Mesodermal cell (in vitro differentiated cells): ENCODE measurements at regions not wholly inside any gene's neighbourhood (a gene's known extent, or its start where the extent isn't known, plus 50 kb on each side); places are given as distances from the start of the nearest gene placed in this dataset.
"Not testable (repeated sequence)": the region's sequence is repeated elsewhere in the genome, so short reads cannot be mapped to it uniquely, and the experiment has no call there.

ENCODE experiments used
- H3K27ac ChIP-seq: 2 replicates; pipeline ENCODE4 v1.7.0; 2013; ENCODE audit warnings: mild to moderate bottlenecking, low read depth, low read length, moderate library complexity; ENCODE audit not compliant: severe bottlenecking
- H3K36me3 ChIP-seq: 2 replicates; pipeline ENCODE4 v1.7.1; 2013; ENCODE audit warnings: mild to moderate bottlenecking, low read length, moderate library complexity; ENCODE audit not compliant: control insufficient read depth, insufficient read depth
- H3K4me1 ChIP-seq: one replicate; pipeline ENCODE4 v1.7.1; 2013; ENCODE audit warnings: mild to moderate bottlenecking, low read length; ENCODE audit not compliant: insufficient read depth, control insufficient read depth, poor library complexity, severe bottlenecking
- H3K4me3 ChIP-seq: 2 replicates; pipeline ENCODE4 v1.7.0; 2013; ENCODE audit warnings: low read length, control low read depth, mild to moderate bottlenecking; ENCODE audit not compliant: insufficient read depth, poor library complexity, severe bottlenecking; ENCODE audit errors: extremely low read depth
- H3K9me3 ChIP-seq: 2 replicates; pipeline ENCODE4 v1.7.1; 2013; ENCODE audit warnings: mild to moderate bottlenecking, low read length, moderate library complexity; ENCODE audit not compliant: control insufficient read depth
- WGBS, 2 experiments: methylation state at CpG; one replicate each; pipeline ENCODE4 v1.1.5; 2013; ENCODE audit warnings: missing lambda C conversion rate in 2 of 2; ENCODE audit not compliant: insufficient coverage in 2 of 2; 5-methylcytosine and 5-hydroxymethylcytosine counted together

- Histone ChIP-seq H3K4me3 (no peak overlapping the region), H3K27ac (no peak overlapping the region), H3K36me3 (no peaks in the 10 kb centered on the region), H3K4me1 (no peaks in the 10 kb centered on the region), H3K9me3 (peaks cover 11% of the 10 kb centered on the region)
- 83 to 95% methylated on average over 5 of the region's 5 CpGs for WGBS, 2 experiments
Observed at GRCh38 chr10:131041441-131041840, 270.1 kb downstream of the TCERG1L start.

- peaks cover 11% of the 10 kb centered on the region for H3K9me3 ChIP-seq
- H3K27ac ChIP-seq, H3K4me3 ChIP-seq, H3K4me1 ChIP-seq, H3K36me3 ChIP-seq: not testable (repeated sequence)
- WGBS, 2 experiments = no CpG with 5 or more reads among the region's 6 CpGs
Observed at GRCh38 chr10:131042015-131042414, 269.5 kb downstream of the TCERG1L start.
